ENCODE measurements at regions not wholly inside any gene's neighbourhood (a gene's known extent, or its start where the extent isn't known, plus 50 kb on each side); places are given as distances from the start of the nearest gene placed in this dataset.
A peak's percentile ranks its signal among the peaks of the same experiment; 100 is the strongest.

- no peak for DNase-seq
Observed at GRCh38 chr9:108015690-108016089, 526.1 kb upstream of the KLF4 start.

GRCh38 chr9:108014353-108014752 lies 524.8 kb upstream of the KLF4 start:
- DNase-seq, result no peak

GRCh38 chr9:108012886-108013665 lies 523.5 kb upstream of the KLF4 start:
- DNase-seq, result no peak

DNA sequence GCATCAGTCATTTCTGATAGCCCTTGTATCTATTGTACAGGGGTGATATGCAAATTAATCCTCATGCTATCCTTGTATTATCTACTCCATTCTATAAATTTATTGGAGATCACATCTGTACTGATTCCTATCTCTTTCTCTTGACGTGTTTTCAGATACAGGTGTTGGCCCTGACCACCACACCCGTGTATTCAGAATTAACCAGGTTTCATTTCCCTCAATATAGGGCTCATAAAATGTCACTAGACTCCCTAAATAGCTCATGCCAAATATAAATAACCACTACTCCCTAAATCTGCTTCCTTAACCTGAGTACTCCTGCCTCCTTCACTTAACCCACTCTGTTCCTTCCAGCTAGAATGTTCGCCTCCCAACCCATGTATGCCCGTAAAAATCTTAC lies 522.8 kb upstream of the KLF4 start:
- DNase-seq, result no peak

DNA sequence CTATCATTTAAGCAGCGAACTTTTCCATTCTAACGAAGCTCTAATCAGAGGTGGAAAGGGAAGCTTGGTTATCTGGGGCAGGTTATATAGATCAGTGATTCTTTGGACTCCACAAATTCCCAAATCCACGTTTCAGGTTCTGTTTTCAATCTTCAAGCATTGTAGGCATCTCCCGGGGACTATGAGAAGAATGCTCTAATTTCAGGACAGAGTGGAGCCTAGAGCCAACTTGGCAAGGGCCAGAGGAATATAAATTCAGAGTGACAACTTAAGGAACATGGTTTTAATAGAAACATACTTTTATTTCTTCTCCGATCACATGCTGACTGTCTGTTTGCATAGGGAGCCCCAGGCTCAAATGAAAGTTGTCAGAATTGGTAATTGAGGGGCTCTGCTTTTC lies 514.0 kb upstream of the KLF4 start:
- DNase-seq, result no peak

DNA sequence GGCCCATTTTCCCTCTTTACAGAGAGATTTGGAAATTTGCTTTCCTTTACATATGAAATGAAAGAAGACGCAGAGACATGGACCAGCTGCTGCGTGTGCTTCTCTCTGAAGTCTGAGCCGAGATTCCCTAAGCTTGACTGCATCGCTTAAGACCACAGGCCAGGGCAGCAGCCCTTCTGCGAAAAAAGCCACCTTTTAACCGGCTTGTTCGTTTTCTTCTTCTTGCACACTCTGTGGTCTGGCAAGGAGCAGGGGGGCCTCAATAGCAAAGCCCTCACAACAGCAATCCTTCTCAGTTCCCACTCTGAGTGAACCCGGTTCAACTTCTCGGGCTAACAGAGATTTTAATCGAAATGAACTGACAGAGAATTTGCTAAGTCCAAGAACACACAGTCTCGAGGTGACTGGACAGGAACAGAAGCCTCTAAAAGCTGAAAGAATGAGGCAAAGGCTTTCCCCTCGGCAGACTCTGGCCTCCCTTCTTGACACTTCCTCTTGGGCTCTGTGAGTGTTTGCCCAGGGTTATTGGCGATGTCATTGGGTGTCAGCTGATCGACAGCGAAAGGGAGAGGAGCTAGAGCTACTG lies 512.9 kb upstream of the KLF4 start:
- no peak for DNase-seq

DNA sequence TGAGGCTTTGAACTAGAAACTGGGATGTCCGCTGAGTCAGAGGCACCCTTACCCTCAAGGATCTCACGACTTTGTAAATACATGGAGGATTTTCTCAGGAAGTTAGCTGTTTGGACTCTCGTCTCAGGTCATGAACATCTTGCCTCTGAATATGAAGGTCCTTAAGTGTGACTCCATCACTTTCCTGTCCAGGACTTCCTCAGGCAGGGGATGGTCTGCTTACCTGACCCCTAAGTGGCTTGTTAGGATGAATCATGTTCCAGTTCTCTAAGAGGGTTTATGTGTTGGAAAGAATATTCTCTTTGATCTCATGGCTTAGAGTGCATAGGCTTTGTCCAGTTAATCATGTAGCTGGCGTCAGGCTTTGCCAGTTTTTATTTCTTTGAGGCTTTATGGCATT lies 511.7 kb upstream of the KLF4 start:
- DNase-seq, result no peak

DNA sequence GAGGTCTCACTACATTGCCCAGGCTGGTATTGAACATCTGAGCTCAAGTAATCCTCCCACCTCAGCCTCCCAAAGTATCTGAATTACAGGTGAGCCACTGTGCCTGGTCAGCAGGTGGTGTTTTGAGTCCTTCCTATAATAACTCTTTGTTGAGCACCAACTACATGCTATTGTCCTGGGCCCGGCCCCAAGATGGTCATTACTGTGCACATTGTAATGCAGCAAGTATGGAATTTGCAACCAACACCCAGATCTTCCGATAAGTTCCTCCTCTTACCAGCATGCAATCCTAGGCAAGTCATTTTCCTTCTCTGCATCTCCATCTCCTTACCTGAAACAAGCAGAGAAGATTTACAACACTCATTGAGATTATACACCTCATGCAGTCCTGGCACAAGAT lies 510.3 kb upstream of the KLF4 start:
- DNase-seq, result no peak

DNA sequence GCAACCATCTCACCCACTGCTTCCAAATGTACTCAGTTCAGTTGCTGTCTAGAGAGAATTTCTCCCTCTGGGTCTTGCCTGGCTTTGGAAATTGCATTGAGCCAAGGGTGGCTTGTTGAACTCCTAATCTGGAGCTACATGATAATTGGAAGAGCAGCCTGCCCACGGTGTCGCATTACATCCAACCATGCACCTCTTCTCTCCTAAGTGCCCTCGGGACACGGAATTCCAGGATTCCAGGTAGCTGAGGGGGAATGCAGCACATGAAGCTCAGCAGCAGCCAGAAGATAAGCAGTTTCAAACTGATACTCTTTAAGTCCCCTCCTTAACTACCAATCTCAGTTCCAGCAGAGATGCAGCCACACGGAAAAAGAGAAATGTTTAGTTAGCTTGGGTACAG lies 509.4 kb upstream of the KLF4 start:
- DNase-seq, result no peak

GRCh38 chr9:107994648-107995047 lies 505.1 kb upstream of the KLF4 start:
- no peak for DNase-seq

GRCh38 chr9:107992271-107992670 lies 502.7 kb upstream of the KLF4 start:
- no peak for DNase-seq

DNA sequence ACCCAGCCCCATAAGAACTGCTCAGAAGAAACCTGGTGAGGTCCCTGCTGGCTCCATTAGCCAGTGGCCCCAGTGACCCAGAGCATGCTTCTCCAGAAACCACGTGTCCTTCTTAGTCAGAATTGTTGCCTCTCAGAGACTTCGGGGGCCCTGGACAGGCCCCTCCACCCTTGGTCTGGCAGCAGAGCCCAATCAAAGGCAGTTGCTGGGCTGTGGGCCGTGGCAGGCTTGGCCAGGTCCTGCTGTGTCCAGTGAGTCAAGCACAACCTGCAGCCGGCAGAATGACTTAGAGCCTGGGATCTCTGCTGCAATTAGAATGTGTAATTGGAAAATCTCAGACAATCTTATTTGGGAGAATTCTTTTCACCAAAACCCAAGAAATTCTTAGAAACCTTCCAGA lies 502.0 kb upstream of the KLF4 start:
- no peak for DNase-seq

DNA sequence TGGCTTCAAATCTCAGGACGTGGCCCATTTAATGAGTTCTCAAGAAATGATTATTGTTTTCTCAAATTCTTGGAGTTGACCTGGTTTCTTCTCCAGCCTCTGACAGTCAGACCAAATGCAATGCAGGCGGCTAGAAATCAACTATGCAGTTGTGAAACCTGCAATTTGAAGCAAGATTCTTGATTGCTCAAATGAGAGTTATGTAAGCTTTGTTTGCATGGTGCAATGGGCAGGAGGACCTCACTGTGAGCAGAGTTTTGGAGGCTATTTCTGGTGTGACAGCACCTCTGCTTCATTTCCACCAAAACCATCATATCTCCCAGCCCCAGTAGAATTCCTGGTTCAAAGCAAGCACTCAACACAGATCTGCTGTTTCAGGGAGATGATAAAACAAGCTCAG lies 500.0 kb upstream of the KLF4 start:
- no peak for DNase-seq

- DNase-seq, result no peak
Observed at GRCh38 chr9:107989099-107989498, 499.5 kb upstream of the KLF4 start.

DNA sequence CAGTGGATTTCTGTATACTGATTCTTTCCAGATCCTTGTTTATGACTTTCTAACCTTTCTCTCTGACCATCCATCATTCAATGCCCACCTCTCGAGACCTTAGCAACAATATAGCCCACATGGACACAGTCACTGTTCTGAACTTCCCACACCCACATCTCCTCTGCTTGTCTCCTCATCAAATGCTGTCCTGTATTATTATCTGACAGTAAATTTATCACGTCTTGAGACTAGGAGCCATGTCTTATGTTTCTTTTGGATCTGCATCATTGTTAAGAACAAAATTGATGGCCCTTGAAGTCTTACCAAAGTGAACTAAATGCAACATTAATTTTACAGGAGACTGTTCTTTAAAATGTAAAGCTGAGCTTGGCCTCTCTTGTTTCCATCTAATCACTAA lies 495.4 kb upstream of the KLF4 start:
- DNase-seq, result no peak

- DNase-seq, result no peak
Observed at GRCh38 chr9:107983762-107984161, 494.2 kb upstream of the KLF4 start.

GRCh38 chr9:107983181-107983603 lies 493.6 kb upstream of the KLF4 start:
- DNase-seq, result no peak

- no peak for DNase-seq
Observed at GRCh38 chr9:107982745-107983144, 493.2 kb upstream of the KLF4 start.

DNA sequence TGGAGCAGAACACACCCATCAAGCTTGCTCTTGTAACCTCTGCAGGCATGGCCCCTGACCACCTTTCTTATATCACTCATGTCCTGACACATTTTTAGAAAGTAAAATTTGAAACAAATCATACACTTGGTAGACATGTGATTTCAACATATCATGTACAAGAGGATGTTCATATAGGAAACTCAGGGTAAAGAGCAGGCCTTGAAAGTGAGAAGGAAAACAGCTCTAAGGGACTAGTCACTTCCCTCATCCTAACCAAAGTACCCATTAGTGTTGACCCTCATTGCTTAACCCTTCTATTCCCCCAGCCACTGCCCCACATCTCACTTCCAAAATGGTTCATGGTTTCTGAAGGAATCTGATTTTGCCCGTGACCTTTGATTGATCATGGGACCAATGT lies 492.4 kb upstream of the KLF4 start:
- DNase-seq, result no peak

GRCh38 chr9:107980984-107981383 lies 491.4 kb upstream of the KLF4 start:
- DNase-seq, result no peak

DNA sequence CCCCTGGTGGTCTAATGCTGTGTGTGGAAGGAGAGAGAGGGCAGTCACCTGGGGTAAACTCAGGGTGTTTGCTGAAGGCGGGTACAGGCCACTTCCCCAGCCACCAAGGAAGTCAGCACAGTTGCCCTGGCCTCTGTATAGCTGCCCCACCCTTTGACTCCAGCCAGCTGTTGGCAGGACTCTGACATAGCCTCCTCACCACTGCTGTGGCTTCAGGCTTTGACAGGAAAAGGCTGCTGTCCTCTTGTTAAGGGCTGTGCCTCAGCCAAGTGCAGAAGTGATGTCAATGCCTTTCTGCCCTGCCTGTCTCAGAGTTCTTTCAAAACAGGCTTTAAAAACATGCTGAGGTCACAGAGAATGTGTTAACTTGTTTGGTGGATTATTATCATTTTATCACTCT lies 487.2 kb upstream of the KLF4 start:
- peak; percentile 24 for DNase-seq

DNA sequence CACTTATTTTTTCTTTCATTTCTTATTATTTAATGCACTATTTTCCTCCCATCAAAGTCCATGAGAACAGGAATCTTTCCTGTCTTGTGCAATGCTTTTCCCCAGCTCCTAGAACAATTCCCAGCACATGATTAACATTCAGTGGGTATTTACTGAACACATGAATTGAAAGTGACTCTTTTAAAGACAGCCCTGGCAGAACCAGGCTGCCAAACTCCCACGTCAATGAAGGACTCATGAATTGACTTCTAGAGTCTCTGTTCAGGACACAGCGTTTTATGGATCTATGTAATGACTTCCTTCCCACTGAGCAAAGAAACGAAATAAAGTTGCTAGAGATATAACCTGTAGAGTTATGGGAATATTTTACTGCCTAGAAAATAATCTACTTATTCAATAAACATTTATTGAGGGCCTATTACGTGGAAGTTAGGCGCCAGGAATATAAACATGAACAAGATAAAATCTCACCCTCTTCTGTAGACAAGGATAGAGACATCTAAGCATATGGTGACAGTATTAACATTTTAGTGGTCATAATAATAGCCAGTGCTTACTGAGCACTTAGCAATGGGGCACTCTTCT lies 485.9 kb upstream of the KLF4 start:
- DNase-seq, result no peak

- no peak for DNase-seq
Observed at GRCh38 chr9:107973451-107973850, 483.9 kb upstream of the KLF4 start.

DNA sequence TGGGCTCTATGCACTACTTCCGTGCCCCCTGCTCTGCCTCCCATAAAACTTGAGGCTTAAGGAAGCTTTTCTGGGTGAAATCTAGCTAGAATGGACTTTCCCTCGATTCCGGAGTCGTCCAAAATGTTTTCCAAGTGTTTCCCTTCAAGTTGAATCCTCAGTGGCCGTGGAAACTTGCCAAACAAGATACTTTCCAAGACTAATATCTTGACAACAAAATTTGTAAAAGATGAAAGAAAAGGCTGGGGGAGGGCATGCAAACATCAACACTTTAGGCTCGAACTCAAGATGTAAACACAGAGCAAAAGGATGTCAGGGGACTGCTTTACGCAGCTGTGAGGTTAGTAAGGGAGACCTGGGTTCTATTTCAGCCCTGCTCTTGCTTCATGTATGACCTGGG lies 482.8 kb upstream of the KLF4 start:
- no peak for DNase-seq

DNA sequence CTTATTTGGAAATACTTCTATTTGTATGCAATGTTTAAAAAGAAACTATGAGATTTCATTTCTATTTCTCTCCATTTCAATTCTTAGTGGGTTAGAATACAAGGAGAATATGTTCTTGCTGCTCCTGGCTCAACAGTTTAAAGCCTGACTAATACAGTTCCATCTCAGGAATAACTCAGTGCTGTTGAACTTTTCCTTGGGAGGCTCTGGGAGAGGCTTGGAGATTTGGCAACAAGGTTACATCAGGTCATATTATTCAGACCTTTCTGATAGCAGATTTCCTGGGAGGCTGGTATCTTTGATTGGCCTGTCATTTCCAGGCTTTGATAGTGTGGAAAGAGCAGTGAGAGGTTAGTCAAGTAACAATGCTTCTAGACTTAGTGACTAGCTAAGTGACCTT lies 481.7 kb upstream of the KLF4 start:
- no peak for DNase-seq
